ENCODE measurements at regions not wholly inside any gene's neighbourhood (a gene's known extent, or its start where the extent isn't known, plus 50 kb on each side); places are given as distances from the start of the nearest gene placed in this dataset.

DNA sequence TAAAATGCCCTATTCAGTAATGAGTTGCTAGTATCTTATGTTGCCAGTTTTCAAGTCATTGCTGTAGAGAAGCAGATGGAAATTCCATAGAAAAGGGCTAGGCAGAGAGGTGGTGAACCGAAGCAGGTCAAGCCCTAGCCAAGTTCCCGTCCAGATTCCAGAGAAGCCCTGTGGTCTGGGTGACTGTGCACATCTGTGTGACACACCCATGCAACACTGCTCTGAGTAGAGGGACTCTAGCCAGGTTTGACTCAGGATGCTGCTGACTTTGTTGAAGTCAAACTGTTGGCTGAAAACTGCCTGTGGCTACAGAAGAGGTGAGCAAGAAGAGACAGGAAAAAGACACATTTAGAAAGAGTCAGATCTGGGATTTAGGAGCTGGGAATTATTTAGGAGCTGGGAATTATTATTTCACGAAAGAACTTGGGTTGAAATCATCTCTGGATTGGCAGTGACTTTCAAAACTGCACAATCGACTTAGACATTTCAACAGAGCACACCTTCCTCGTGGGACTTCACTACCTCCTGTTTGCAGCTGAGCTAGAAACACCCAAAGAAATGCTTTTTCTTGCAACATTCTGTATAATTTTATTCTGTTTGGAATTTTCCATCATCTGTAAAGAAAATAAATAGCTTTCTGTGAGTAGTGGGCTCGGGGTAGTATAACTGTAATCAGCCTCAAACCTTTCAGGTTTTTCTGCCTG, 149.1 kb upstream of the PRKCQ start:
- H2AFZ ChIP-seq (ENCODE audit: low read length) = no peak overlapping the region
- H3K4me1 ChIP-seq (ENCODE audit: insufficient read depth, low read length) = no peaks in the 10 kb centered on the region
- BruUV-seq (replicated peaks) = no TSS peak
- H3K27me3 ChIP-seq (ENCODE audit: low read length) = peaks cover 7% of the 10 kb centered on the region; the same call in 1 of the 2 replicates
- POLR2A ChIA-PET (ENCODE audit: unreplicated experiment) = no interaction called here
- CTCF ChIA-PET = no interaction called here
- no peaks in the 10 kb centered on the region for H3K9me2 ChIP-seq (replicated peaks; ENCODE audit: low read length)
- peak; percentile 62 for DNase-seq
- H4K20me1 ChIP-seq (ENCODE audit: low read length) = no peaks in the 10 kb centered on the region
- no peak for TF ChIP-seq EZH2phosphoT487 (IDR thresholded peaks at IDR 0.05; ENCODE audit: borderline replicate concordance, low read length)
- TF ChIP-seq EZH2 (IDR thresholded peaks at IDR 0.05; ENCODE audit: low read length, unreplicated experiment) = no peak
- TF ChIP-seq, protein P1, sequence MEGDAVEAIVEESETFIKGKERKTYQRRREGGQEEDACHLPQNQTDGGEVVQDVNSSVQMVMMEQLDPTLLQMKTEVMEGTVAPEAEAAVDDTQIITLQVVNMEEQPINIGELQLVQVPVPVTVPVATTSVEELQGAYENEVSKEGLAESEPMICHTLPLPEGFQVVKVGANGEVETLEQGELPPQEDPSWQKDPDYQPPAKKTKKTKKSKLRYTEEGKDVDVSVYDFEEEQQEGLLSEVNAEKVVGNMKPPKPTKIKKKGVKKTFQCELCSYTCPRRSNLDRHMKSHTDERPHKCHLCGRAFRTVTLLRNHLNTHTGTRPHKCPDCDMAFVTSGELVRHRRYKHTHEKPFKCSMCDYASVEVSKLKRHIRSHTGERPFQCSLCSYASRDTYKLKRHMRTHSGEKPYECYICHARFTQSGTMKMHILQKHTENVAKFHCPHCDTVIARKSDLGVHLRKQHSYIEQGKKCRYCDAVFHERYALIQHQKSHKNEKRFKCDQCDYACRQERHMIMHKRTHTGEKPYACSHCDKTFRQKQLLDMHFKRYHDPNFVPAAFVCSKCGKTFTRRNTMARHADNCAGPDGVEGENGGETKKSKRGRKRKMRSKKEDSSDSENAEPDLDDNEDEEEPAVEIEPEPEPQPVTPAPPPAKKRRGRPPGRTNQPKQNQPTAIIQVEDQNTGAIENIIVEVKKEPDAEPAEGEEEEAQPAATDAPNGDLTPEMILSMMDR (conservative IDR thresholded peaks at IDR 0.05; ENCODE audit: low read depth, low read length) = no peak
- H3K79me2 ChIP-seq (ENCODE audit: low read length) = no peaks in the 10 kb centered on the region
- H3K36me3 ChIP-seq (ENCODE audit: low read depth, low read length) = no peaks in the 10 kb centered on the region
- H3F3A ChIP-seq (ENCODE audit: low read length, unreplicated experiment) = no peaks in the 10 kb centered on the region
- no peak overlapping the region for H3K4me2 ChIP-seq (ENCODE audit: low read length)
- no peak overlapping the region for H3K4me3 ChIP-seq (ENCODE audit: low read length)
- intact Hi-C loops (cut with micrococcal nuclease) = no loop called here
- H3K27ac ChIP-seq (ENCODE audit: low read length) = no peak overlapping the region
- H3K9me3 ChIP-seq (ENCODE audit: low read length) = no peaks in the 10 kb centered on the region
- no peak overlapping the region for H3K9ac ChIP-seq (ENCODE audit: low read length)
- peak; percentile 31; the same call in 1 of the 2 replicates for ATAC-seq

DNA sequence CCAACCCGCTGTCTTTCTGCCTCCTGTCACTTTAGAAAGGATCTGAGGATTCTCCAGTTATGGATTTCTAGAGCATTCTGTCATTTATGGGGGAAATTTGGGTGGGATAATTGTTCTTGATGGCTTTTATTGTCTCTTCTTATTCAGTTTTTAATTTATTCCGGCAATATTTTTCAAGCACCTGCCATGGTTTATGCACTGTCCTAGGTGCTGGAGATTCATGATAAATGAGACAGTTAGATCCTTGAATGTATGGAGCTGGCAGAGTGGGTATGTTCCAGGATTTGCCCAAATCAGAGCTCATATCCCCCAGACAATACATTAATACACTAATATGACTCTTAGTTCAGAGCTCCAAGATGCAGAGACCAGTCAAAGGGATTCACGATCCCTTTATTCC, 146.8 kb upstream of the PRKCQ start:
- peaks cover 7% of the 10 kb centered on the region; the same call in 1 of the 2 replicates for H3K27me3 ChIP-seq (ENCODE audit: low read length)
- H4K20me1 ChIP-seq (ENCODE audit: low read length) = no peaks in the 10 kb centered on the region
- intact Hi-C loops (cut with micrococcal nuclease) = no loop called here
- DNase-seq = no peak
- H3K9ac ChIP-seq (ENCODE audit: low read length) = no peak overlapping the region
- no peaks in the 10 kb centered on the region for H3K79me2 ChIP-seq (ENCODE audit: low read length)
- peaks cover 2% of the 10 kb centered on the region for H3K4me1 ChIP-seq (ENCODE audit: insufficient read depth, low read length)
- H3K9me3 ChIP-seq (ENCODE audit: low read length) = no peaks in the 10 kb centered on the region
- no peak overlapping the region for H2AFZ ChIP-seq (ENCODE audit: low read length)
- POLR2A ChIA-PET (ENCODE audit: unreplicated experiment) = no interaction called here
- no TSS peak for BruUV-seq (replicated peaks)
- no peaks in the 10 kb centered on the region for H3K9me2 ChIP-seq (replicated peaks; ENCODE audit: low read length)
- H3F3A ChIP-seq (ENCODE audit: low read length, unreplicated experiment) = no peaks in the 10 kb centered on the region
- CTCF ChIA-PET = no interaction called here
- no peak overlapping the region for H3K4me2 ChIP-seq (ENCODE audit: low read length)
- ATAC-seq = no peak
- no peaks in the 10 kb centered on the region for H3K36me3 ChIP-seq (ENCODE audit: low read depth, low read length)
- TF ChIP-seq EZH2phosphoT487 (IDR thresholded peaks at IDR 0.05; ENCODE audit: borderline replicate concordance, low read length) = no peak
- no peak for TF ChIP-seq EZH2 (IDR thresholded peaks at IDR 0.05; ENCODE audit: low read length, unreplicated experiment)
- TF ChIP-seq, protein P1 (conservative IDR thresholded peaks at IDR 0.05; ENCODE audit: low read depth, low read length) = no peak
- H3K27ac ChIP-seq (ENCODE audit: low read length) = no peak overlapping the region
- no peak overlapping the region for H3K4me3 ChIP-seq (ENCODE audit: low read length)

DNA sequence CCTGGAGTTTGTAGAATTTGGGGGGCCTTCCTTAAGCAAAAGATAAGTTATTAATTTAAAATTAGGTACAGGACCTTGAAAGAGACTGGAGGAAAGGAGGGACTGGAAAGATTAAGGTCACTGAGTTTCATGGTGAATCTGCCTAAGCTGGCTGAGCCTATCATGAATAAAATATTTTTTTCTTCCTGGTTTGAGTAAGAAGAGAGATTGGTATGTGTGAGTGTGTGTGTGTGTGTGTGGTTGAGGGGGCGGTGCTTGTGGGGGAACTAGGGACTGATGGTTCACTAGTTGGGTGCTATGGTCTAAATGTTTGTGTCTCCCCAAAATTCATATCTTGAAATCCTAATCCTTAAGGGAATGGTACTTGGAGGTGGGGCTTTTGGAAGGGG, 142.5 kb upstream of the PRKCQ start:
- intact Hi-C loops (cut with micrococcal nuclease) = no loop called here
- H3K36me3 ChIP-seq (ENCODE audit: low read depth, low read length) = no peaks in the 10 kb centered on the region
- BruUV-seq (replicated peaks) = no TSS peak
- ATAC-seq = no peak; the same call in 1 of the 2 replicates
- peaks cover 3% of the 10 kb centered on the region; the same call in 1 of the 2 replicates for H3K27me3 ChIP-seq (ENCODE audit: low read length)
- H3K4me1 ChIP-seq (ENCODE audit: insufficient read depth, low read length) = peaks cover 9% of the 10 kb centered on the region
- H3K9me3 ChIP-seq (ENCODE audit: low read length) = no peaks in the 10 kb centered on the region
- H2AFZ ChIP-seq (ENCODE audit: low read length) = no peak overlapping the region
- no peaks in the 10 kb centered on the region for H3K9me2 ChIP-seq (replicated peaks; ENCODE audit: low read length)
- no peak overlapping the region for H3K4me2 ChIP-seq (ENCODE audit: low read length)
- DNase-seq = no peak
- no peaks in the 10 kb centered on the region for H3K79me2 ChIP-seq (ENCODE audit: low read length)
- TF ChIP-seq, protein P1 (conservative IDR thresholded peaks at IDR 0.05; ENCODE audit: low read depth, low read length) = no peak
- no peak for TF ChIP-seq EZH2phosphoT487 (IDR thresholded peaks at IDR 0.05; ENCODE audit: borderline replicate concordance, low read length)
- TF ChIP-seq EZH2 (IDR thresholded peaks at IDR 0.05; ENCODE audit: low read length, unreplicated experiment) = no peak
- H4K20me1 ChIP-seq (ENCODE audit: low read length) = no peaks in the 10 kb centered on the region
- peak overlapping the region; percentile 53 for H3K27ac ChIP-seq (ENCODE audit: low read length)
- no peaks in the 10 kb centered on the region for H3F3A ChIP-seq (ENCODE audit: low read length, unreplicated experiment)
- H3K4me3 ChIP-seq (ENCODE audit: low read length) = no peak overlapping the region
- POLR2A ChIA-PET (ENCODE audit: unreplicated experiment) = no interaction called here
- H3K9ac ChIP-seq (ENCODE audit: low read length) = no peak overlapping the region
- CTCF ChIA-PET = no interaction called here
